Ascending aorta (tissue), 2 donors: ENCODE measurements at regions not wholly inside any gene's neighbourhood (a gene's known extent, or its start where the extent isn't known, plus 50 kb on each side); places are given as distances from the start of the nearest gene placed in this dataset.

Source experiments
- DNase-seq, 2 donors: peaks; one replicate each; pipeline ENCODE4 v3.0.0-alpha.2; 2019; ENCODE audit warnings: low spot score in 2 of 2
- H3K27ac ChIP-seq, 2 donors: fragments of 200-600 bp; sonication (generic); one replicate each; pipeline ENCODE4 v1.5.1; 2016 to 2017; ENCODE audit warnings: mild to moderate bottlenecking in 1 of 2
- H3K27me3 ChIP-seq: fragments of 200-600 bp; sonication (generic); one replicate; pipeline ENCODE4 v1.5.1; 2017
- H3K36me3 ChIP-seq, 2 donors: fragments of 200-600 bp; sonication (generic); one replicate each; pipeline ENCODE4 v1.5.1; 2016
- H3K4me1 ChIP-seq, 2 donors: fragments of 200-600 bp; sonication (generic); one replicate each; pipeline ENCODE4 v1.5.1; 2016 to 2017; ENCODE audit warnings: mild to moderate bottlenecking in 1 of 2
- H3K4me3 ChIP-seq, 2 donors: fragments of 200-600 bp; sonication (generic); one replicate each; pipeline ENCODE4 v1.5.1; 2016 to 2017; ENCODE audit warnings: mild to moderate bottlenecking in 1 of 2
- H3K9me3 ChIP-seq, 2 donors: fragments of 200-600 bp; sonication (generic); one replicate each; pipeline ENCODE4 v1.5.1; 2016
- intact Hi-C: fragments of 100-400 bp; cut with DNase I; formaldehyde crosslinking; loops from one replicate; pipeline ENCODE4 v1.15.1; 2023
- TF ChIP-seq, protein P1 (sequence below), 3 experiments: fragments of 200-600 bp in 2 of 3; fragments of 450-650 bp in 1 of 3; sonication (generic) in 2 of 3; IDR thresholded peaks; one replicate each; pipeline ENCODE4 v1.5.1; 2016 to 2019; ENCODE audit warnings: antibody characterized with exemption in 3 of 3, mild to moderate bottlenecking in 1 of 3, moderate library complexity in 1 of 3

DNA sequence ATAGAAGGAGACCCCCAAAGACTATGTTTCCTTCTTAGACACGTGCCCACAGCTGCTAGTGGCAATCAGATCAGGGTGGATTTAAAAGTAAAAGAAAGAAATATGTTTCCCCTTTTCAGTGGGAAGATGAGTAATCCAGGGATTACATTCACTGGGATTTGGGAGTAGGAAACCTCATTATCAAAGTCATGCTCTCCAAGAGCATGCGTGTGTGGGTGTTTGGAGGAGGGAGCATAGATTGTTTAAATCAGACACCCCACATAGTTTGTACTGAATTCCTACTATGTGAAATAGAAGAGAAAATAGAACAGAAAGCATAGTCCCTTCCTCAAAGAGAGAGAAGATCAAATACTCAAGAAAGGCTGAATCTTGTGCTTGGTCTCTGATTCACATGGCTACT, 65.5 kb upstream of the TBCA start:
- TF ChIP-seq, protein P1, sequence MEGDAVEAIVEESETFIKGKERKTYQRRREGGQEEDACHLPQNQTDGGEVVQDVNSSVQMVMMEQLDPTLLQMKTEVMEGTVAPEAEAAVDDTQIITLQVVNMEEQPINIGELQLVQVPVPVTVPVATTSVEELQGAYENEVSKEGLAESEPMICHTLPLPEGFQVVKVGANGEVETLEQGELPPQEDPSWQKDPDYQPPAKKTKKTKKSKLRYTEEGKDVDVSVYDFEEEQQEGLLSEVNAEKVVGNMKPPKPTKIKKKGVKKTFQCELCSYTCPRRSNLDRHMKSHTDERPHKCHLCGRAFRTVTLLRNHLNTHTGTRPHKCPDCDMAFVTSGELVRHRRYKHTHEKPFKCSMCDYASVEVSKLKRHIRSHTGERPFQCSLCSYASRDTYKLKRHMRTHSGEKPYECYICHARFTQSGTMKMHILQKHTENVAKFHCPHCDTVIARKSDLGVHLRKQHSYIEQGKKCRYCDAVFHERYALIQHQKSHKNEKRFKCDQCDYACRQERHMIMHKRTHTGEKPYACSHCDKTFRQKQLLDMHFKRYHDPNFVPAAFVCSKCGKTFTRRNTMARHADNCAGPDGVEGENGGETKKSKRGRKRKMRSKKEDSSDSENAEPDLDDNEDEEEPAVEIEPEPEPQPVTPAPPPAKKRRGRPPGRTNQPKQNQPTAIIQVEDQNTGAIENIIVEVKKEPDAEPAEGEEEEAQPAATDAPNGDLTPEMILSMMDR (IDR thresholded peaks at IDR 0.05): no peak
- H3K27me3 ChIP-seq: no peaks in the 10 kb centered on the region
- intact Hi-C loops: no loop called here
- no peak for DNase-seq
- H3K27ac ChIP-seq: no peak overlapping the region
- H3K9me3 ChIP-seq: no peaks in the 10 kb centered on the region
- peaks cover 0 to 7% of the 10 kb centered on the region in 2 donors for H3K4me1 ChIP-seq
- H3K36me3 ChIP-seq: no peaks in the 10 kb centered on the region
- no peak overlapping the region for H3K4me3 ChIP-seq

DNA sequence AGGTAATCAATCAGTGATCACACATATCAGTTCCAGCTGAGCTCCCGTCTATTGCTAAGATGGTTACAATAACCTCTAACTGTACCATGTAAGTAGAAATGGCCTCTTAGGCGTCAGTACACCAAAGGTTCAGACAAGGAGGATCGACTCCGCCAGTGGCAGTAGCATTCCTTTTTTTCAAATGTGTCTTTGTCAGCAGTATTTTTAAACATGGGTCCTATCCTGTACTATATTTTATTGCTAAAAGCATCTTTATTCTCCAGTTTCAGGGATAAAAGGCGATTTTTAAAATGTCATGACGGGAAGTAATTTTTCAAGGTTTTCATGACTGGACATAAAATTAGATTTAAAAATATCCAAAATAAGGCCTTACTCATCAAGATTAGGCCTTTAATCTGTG, 64.8 kb upstream of the TBCA start:
- TF ChIP-seq, protein P1 (IDR thresholded peaks at IDR 0.05): no peak
- intact Hi-C loops: no loop called here
- H3K4me1 ChIP-seq: peaks cover 0 to 7% of the 10 kb centered on the region in 2 donors
- H3K27ac ChIP-seq: no peak overlapping the region
- H3K9me3 ChIP-seq: no peaks in the 10 kb centered on the region
- no peaks in the 10 kb centered on the region for H3K36me3 ChIP-seq
- H3K27me3 ChIP-seq: no peaks in the 10 kb centered on the region
- DNase-seq: no peak
- H3K4me3 ChIP-seq: no peak overlapping the region

DNA sequence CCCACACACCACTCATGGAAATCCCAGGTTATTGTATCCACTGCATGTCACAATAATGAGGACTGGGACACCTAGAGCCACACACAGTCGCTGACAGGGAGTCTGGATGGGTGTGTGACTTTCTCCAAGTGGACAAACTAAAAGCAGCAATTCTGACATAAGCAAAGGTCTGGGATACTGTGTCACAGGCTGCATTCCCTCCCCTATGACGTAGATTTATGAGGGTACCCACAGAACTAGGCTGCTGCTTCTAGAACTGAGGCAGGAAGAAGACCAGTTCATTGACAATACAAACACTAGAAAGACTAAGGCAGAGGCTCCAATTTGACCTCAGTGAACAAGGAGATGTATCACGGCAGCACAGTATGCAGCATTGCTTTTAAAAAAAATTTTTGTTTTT, 63.6 kb upstream of the TBCA start:
- Histone ChIP-seq H3K36me3 (no peaks in the 10 kb centered on the region), H3K27me3 (no peaks in the 10 kb centered on the region), H3K9me3 (no peaks in the 10 kb centered on the region), H3K4me3 (no peak overlapping the region), H3K27ac (no peak overlapping the region), H3K4me1 (peaks cover 0 to 5% of the 10 kb centered on the region in 2 donors)
- TF ChIP-seq, protein P1 (IDR thresholded peaks at IDR 0.05): no peak
- intact Hi-C loops: no loop called here
- no peak for DNase-seq

DNA sequence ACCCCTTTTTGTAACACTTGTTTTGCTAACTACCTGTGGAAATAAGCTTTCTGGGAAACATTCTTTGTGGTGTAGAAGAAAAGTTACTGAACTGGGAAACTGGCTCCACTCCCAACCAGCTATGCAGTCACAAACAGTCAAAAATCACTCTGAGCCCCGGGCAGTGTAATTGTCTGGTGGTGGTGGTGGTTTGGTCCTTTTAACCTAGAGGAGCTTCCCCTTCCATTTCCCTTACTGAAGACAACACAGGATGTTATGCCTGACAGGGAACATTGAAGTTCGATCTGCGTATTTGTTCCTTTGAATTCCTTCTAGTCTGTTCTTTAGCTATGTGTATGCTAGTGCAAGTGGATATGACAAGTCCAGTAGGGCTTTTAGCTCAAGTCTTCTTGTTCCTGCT, 56.8 kb upstream of the TBCA start:
- Histone ChIP-seq H3K36me3 (no peaks in the 10 kb centered on the region), H3K4me1 (no peaks in the 10 kb centered on the region), H3K27me3 (no peaks in the 10 kb centered on the region), H3K27ac (no peak overlapping the region), H3K9me3 (no peaks in the 10 kb centered on the region), H3K4me3 (no peak overlapping the region)
- no peak for DNase-seq
- TF ChIP-seq, protein P1 (IDR thresholded peaks at IDR 0.05): no peak
- intact Hi-C loops: no loop called here

DNA sequence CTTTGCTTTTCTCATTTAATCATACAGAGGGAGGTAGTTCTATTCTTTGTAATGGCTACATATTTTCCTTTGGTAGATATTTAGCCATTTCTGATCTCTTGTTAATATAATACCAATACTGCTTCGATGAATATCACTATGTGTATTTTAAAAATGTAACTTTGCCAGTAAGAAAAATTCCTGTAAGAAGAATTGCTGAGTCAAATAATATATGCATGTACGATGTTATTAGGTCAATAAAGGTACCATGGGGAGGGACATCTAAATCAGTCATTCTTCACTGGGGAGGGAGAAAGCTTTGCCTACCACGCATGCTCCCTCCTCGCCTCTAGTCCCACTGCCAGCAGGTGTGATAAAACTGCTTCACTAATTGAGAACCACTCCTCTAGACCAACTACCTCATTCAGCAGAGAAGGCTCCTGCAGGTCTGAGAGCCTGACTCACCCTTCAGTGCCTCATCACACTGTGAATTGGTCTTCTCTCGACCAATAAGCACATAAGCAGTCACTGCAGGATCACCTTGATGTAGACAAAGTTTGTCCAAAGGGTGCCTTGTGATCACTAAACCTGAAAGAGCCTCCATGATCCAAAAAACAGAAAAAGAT, 56.1 kb upstream of the TBCA start:
- no peak for DNase-seq
- H3K4me1 ChIP-seq: no peaks in the 10 kb centered on the region
- H3K27ac ChIP-seq: no peak overlapping the region
- no peaks in the 10 kb centered on the region for H3K36me3 ChIP-seq
- H3K9me3 ChIP-seq: no peaks in the 10 kb centered on the region
- H3K4me3 ChIP-seq: no peak overlapping the region
- TF ChIP-seq, protein P1 (IDR thresholded peaks at IDR 0.05): no peak
- no peaks in the 10 kb centered on the region for H3K27me3 ChIP-seq
- intact Hi-C loops: no loop called here

DNA sequence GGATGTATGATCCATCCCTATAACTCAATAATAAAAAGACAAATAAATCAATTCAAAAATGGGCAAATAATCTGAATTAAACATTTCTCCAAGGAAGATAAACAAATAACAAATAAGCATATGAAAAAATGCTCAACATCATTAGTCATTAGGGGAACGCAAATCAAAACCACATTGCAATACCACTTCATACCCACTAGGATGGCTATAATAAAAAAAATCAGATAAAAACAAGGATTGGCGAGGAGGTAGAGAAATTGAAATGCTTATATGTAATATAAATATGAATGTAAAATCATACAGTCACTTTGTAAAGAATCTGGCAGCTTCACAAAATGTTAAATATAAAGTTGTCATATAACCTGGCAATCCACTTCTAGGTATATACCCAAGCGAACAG, 52.3 kb upstream of the TBCA start:
- TF ChIP-seq, protein P1 (IDR thresholded peaks at IDR 0.05): no peak
- Histone ChIP-seq H3K27me3 (no peaks in the 10 kb centered on the region), H3K4me3 (no peak overlapping the region), H3K36me3 (no peaks in the 10 kb centered on the region), H3K27ac (no peak overlapping the region), H3K4me1 (no peaks in the 10 kb centered on the region), H3K9me3 (no peaks in the 10 kb centered on the region)
- no peak for DNase-seq
- intact Hi-C loops: no loop called here
